Thoracic aorta (tissue), 2 donors: ENCODE measurements at regions not wholly inside any gene's neighbourhood (a gene's known extent, or its start where the extent isn't known, plus 50 kb on each side); places are given as distances from the start of the nearest gene placed in this dataset.

Experiments used
- ATAC-seq: fragments of 150-250 bp; one replicate; pipeline ENCODE4 v1.8.0; 2017; ENCODE audit warnings: low read depth; ENCODE audit not compliant: insufficient number of reproducible peaks, low FRiP score
- DNase-seq: peaks from one replicate; pipeline ENCODE4 v3.0.0-alpha.2; 2020; ENCODE audit warnings: low spot score
- H3K27ac ChIP-seq, 2 donors: fragments of 200-600 bp; sonication (generic); 1 replicate in 1 of 2; 2 replicates in 1 of 2; pipeline ENCODE4 v1.5.1; 2016; ENCODE audit warnings: mild to moderate bottlenecking in 2 of 2, moderate library complexity in 2 of 2
- H3K27me3 ChIP-seq: fragments of 200-600 bp; sonication (generic); replicated peaks from 2 replicates; pipeline ENCODE4 v1.6.0; 2016; ENCODE audit warnings: mild to moderate bottlenecking; ENCODE audit not compliant: insufficient read depth
- H3K36me3 ChIP-seq: fragments of 200-600 bp; sonication (generic); one replicate; pipeline ENCODE4 v1.5.1; 2016
- H3K4me1 ChIP-seq, 2 donors: fragments of 200-600 bp; sonication (generic); 1 replicate in 1 of 2; 2 replicates in 1 of 2; pipeline versions ENCODE4 v1.5.1 to v1.6.0; 2016; ENCODE audit warnings: low read depth in 2 of 2, mild to moderate bottlenecking in 1 of 2; ENCODE audit not compliant: control insufficient read depth in 1 of 2
- H3K4me3 ChIP-seq: fragments of 200-600 bp; sonication (generic); 2 replicates; pipeline ENCODE4 v1.5.1; 2016; ENCODE audit warnings: mild to moderate bottlenecking
- H3K9me3 ChIP-seq: fragments of 200-600 bp; sonication (generic); 2 replicates; pipeline ENCODE4 v1.5.1; 2016
- CTCF ChIP-seq: fragments of 200-600 bp; sonication (generic); IDR thresholded peaks from one replicate; pipeline ENCODE4 v1.5.1; 2019; ENCODE audit warnings: antibody characterized with exemption

GRCh38 chr3:43893727-43894126 lies 203.0 kb downstream of the ABHD5 start:
- Histone ChIP-seq H3K4me1 (peaks cover 2 to 28% of the 10 kb centered on the region in 2 donors), H3K27me3 (no peaks in the 10 kb centered on the region), H3K27ac (peak overlapping the region; percentile 53 to 70), H3K9me3 (no peaks in the 10 kb centered on the region), H3K36me3 (no peaks in the 10 kb centered on the region), H3K4me3 (peak overlapping the region; percentile 77)
- ATAC-seq: peak; percentile 17
- no peak for DNase-seq
- no peak for TF ChIP-seq CTCF

GRCh38 chr3:43894176-43895049 lies 203.7 kb downstream of the ABHD5 start:
- DNase-seq (no peak), ATAC-seq (peak; percentile 63)
- peaks cover 2 to 28% of the 10 kb centered on the region in 2 donors for H3K4me1 ChIP-seq
- TF ChIP-seq CTCF: no peak
- no peaks in the 10 kb centered on the region for H3K36me3 ChIP-seq
- H3K27me3 ChIP-seq: no peaks in the 10 kb centered on the region
- H3K4me3 ChIP-seq: peak overlapping the region; percentile 77
- H3K27ac ChIP-seq: peak overlapping the region; percentile 53 to 70
- no peaks in the 10 kb centered on the region for H3K9me3 ChIP-seq

DNA sequence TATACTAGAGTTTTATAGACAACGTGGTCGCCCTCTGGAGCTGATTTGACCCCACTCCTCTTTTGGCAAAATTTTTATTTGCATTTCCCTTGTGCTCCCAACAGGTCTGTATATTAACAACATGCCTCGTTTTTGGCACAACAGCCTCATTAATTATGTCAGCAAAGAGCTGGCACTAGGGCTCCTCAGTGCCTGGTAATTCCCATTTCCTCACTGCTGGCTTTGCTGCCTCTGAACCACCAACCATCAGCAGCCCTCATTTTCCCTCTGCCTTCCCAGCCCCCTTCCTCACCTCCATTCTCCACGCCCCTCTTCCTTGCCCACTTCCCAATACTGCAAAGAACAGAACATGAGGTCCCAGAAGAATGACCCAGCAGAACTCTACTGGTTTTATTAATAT lies 204.8 kb downstream of the ABHD5 start:
- Histone ChIP-seq H3K36me3 (no peaks in the 10 kb centered on the region), H3K4me1 (peaks cover 2 to 28% of the 10 kb centered on the region in 2 donors), H3K9me3 (no peaks in the 10 kb centered on the region), H3K27ac (no peak overlapping the region), H3K4me3 (no peak overlapping the region), H3K27me3 (no peaks in the 10 kb centered on the region)
- DNase-seq: no peak
- TF ChIP-seq CTCF: no peak
- no peak for ATAC-seq

DNA sequence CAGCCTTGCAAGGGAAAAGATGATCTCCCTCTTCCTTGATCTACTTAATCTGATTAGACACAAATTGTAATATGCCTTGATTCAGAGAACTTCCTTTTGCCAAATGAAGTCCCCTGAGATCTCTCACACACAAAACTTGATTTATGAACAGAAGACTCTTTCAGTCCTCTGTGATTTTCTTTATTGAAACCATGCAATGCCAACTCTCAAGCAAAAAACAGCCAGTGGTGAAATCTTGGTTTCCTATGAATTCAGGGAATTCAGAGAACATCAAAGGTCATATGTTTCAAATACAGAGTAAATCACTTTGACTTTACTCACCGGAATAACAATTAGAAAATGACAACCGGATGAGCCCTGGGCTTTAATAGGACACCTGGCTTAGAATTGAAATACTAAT lies 211.7 kb downstream of the ABHD5 start:
- Histone ChIP-seq H3K27me3 (no peaks in the 10 kb centered on the region), H3K4me3 (no peak overlapping the region), H3K9me3 (no peaks in the 10 kb centered on the region), H3K4me1 (no peaks in the 10 kb centered on the region), H3K36me3 (no peaks in the 10 kb centered on the region), H3K27ac (no peak overlapping the region)
- no peak for DNase-seq
- no peak for ATAC-seq
- no peak for TF ChIP-seq CTCF

- ATAC-seq (no peak), DNase-seq (no peak)
- no peak for TF ChIP-seq CTCF
- no peaks in the 10 kb centered on the region for H3K36me3 ChIP-seq
- no peak overlapping the region for H3K27ac ChIP-seq
- no peaks in the 10 kb centered on the region for H3K9me3 ChIP-seq
- H3K27me3 ChIP-seq: no peaks in the 10 kb centered on the region
- no peak overlapping the region for H3K4me3 ChIP-seq
- H3K4me1 ChIP-seq: no peaks in the 10 kb centered on the region
These were observed 214.4 kb downstream of the ABHD5 start for GRCh38 chr3:43905157-43905556.
